ENCODE measurements at regions not wholly inside any gene's neighbourhood (a gene's known extent, or its start where the extent isn't known, plus 50 kb on each side); places are given as distances from the start of the nearest gene placed in this dataset.

DNA sequence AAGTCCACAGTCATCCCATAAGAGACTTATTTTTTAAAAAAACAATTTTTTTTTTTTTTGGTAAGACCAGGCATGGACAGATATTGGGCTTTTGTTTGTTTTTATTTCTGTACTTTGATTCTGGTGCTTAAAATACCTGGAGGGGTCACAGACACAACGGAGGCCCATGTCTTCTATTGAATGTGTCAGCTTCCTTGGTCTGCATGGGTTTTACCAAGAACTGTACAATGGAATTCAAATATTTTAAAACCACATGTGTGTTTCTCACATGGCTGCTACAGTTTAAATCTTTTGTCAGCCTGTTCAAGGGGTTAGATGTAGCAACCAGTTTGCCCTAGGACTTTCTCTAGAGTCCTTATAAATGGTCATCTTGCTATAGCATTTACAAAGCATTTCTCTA lies 139.8 kb downstream of the SOX4 start:
- Histone ChIP-seq H3K36me3 (ENCODE audit: control insufficient read depth, insufficient read depth, low read length) (no peaks in the 10 kb centered on the region), H3K9me3 (ENCODE audit: control insufficient read depth, insufficient read depth, low read length) (no peaks in the 10 kb centered on the region), H3K27me3 (ENCODE audit: control insufficient read depth, insufficient read depth, low read length) (peaks cover 3% of the 10 kb centered on the region), H3K4me3 (ENCODE audit: low read length) (no peak overlapping the region), H3K27ac (ENCODE audit: low read length) (no peak overlapping the region), H3K4me1 (ENCODE audit: control insufficient read depth, insufficient read depth, low read length) (no peaks in the 10 kb centered on the region)
- intact Hi-C loops (cut with micrococcal nuclease), result no loop called here
- Mint-ChIP-seq H3K27me3 (ENCODE audit: low read depth in 2 of 2) (peaks cover 4 to 9% of the 10 kb centered on the region in 2 donors), H3K4me1 (no peaks in the 10 kb centered on the region), H3K36me3 (no peaks in the 10 kb centered on the region), H3K9me3 (no peaks in the 10 kb centered on the region), H3K27ac (no peak overlapping the region), H3K4me3 (no peak overlapping the region)
- 36% methylated on average over 1 of the region's 1 CpG for WGBS (ENCODE audit: insufficient coverage)
- DNase-seq (no peak), ATAC-seq (no peak)
- TF ChIP-seq, protein P1, sequence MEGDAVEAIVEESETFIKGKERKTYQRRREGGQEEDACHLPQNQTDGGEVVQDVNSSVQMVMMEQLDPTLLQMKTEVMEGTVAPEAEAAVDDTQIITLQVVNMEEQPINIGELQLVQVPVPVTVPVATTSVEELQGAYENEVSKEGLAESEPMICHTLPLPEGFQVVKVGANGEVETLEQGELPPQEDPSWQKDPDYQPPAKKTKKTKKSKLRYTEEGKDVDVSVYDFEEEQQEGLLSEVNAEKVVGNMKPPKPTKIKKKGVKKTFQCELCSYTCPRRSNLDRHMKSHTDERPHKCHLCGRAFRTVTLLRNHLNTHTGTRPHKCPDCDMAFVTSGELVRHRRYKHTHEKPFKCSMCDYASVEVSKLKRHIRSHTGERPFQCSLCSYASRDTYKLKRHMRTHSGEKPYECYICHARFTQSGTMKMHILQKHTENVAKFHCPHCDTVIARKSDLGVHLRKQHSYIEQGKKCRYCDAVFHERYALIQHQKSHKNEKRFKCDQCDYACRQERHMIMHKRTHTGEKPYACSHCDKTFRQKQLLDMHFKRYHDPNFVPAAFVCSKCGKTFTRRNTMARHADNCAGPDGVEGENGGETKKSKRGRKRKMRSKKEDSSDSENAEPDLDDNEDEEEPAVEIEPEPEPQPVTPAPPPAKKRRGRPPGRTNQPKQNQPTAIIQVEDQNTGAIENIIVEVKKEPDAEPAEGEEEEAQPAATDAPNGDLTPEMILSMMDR (IDR thresholded peaks at IDR 0.05), result no peak

DNA sequence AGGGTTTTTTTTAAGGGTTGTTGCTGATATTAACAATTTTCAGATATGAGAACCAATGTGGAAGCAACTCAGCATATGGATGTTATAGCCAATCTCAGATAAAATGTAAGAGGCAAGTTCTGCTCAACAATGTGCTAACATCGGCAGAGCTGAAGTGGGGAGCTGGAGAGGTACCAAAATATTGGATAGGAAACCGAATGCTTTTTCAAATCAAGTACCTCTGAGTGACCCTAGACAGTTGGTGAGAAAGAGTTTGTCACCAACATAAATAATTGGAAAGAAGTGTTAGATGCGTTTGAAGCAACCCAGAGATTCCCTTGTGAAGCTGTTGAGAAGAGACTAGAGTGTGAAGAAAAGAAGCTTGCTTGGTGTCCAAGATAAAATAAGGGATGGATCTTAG lies 140.7 kb downstream of the SOX4 start:
- H3K27ac Mint-ChIP-seq, result no peak overlapping the region
- intact Hi-C loops (cut with micrococcal nuclease), result no loop called here
- WGBS (ENCODE audit: insufficient coverage), result 90% methylated on average over 3 of the region's 3 CpGs
- Histone ChIP-seq H3K27ac (ENCODE audit: low read length) (no peak overlapping the region), H3K4me3 (ENCODE audit: low read length) (no peak overlapping the region), H3K9me3 (ENCODE audit: control insufficient read depth, insufficient read depth, low read length) (no peaks in the 10 kb centered on the region), H3K4me1 (ENCODE audit: control insufficient read depth, insufficient read depth, low read length) (no peaks in the 10 kb centered on the region), H3K27me3 (ENCODE audit: control insufficient read depth, insufficient read depth, low read length) (peaks cover 3% of the 10 kb centered on the region), H3K36me3 (ENCODE audit: control insufficient read depth, insufficient read depth, low read length) (no peaks in the 10 kb centered on the region)
- peaks cover 4 to 9% of the 10 kb centered on the region in 2 donors for H3K27me3 Mint-ChIP-seq (ENCODE audit: low read depth in 2 of 2)
- ATAC-seq, result no peak
- no peaks in the 10 kb centered on the region for H3K9me3 Mint-ChIP-seq
- no peak overlapping the region for H3K4me3 Mint-ChIP-seq
- TF ChIP-seq, protein P1 (IDR thresholded peaks at IDR 0.05), result no peak
- H3K36me3 Mint-ChIP-seq, result no peaks in the 10 kb centered on the region
- no peak for DNase-seq
- no peaks in the 10 kb centered on the region for H3K4me1 Mint-ChIP-seq

DNA sequence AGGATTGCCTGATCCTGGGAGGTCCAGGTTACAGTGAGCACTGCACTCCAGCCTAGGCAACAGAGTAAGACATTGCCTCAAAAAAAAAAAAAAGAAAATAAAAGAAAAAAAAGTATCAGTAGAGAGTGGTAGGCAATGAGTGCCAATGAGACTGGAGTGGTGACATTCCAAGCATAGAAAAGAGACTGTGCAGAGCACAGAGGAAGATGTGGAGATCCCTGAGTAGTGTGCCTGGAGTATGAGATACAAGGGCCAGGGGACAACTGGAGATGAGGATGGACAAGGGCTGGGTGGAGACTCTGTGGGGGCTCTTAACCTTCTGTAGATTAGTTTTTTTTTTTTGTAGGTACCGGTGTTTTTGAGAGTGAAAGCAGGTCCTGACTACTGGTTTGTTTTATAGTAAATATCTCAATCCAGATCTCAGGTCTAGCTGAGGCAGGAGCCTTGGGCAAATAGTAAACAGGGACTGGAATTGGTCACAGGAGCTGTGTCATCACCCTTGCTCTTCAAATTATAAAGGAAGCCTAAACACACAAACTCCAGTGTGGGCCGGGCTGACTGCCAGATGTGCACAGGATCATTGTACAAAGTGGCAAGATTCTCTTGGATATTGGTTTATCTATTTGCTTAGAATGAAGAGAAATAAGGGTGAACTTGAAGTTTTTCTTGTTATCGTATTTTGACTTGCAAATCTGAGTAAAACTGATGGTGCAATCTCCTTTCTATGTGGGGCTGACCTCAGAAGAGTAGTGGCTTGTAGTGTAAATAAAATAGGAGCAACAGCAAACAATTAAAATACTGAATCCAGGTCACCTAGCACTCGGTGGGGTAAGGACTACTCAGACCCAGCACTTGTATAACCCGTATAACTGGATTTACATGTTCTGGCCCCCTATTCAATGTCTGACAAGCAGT lies 144.9 kb downstream of the SOX4 start:
- ATAC-seq, result no peak
- no peak overlapping the region for H3K4me3 ChIP-seq (ENCODE audit: low read length)
- intact Hi-C loops (cut with micrococcal nuclease), result no loop called here
- no peak for DNase-seq
- no peaks in the 10 kb centered on the region for H3K9me3 ChIP-seq (ENCODE audit: control insufficient read depth, insufficient read depth, low read length)
- H3K4me1 Mint-ChIP-seq, result no peaks in the 10 kb centered on the region
- H3K4me3 Mint-ChIP-seq, result no peak overlapping the region
- H3K36me3 ChIP-seq (ENCODE audit: control insufficient read depth, insufficient read depth, low read length), result no peaks in the 10 kb centered on the region
- H3K27me3 ChIP-seq (ENCODE audit: control insufficient read depth, insufficient read depth, low read length), result peaks cover 3% of the 10 kb centered on the region
- WGBS (ENCODE audit: insufficient coverage), result 80% methylated on average over 5 of the region's 5 CpGs
- H3K36me3 Mint-ChIP-seq, result no peaks in the 10 kb centered on the region
- H3K27ac ChIP-seq (ENCODE audit: low read length), result no peak overlapping the region
- no peaks in the 10 kb centered on the region for H3K4me1 ChIP-seq (ENCODE audit: control insufficient read depth, insufficient read depth, low read length)
- no peak overlapping the region for H3K27ac Mint-ChIP-seq
- no peaks in the 10 kb centered on the region for H3K9me3 Mint-ChIP-seq
- TF ChIP-seq, protein P1 (IDR thresholded peaks at IDR 0.05), result no peak
- peaks cover 9% of the 10 kb centered on the region in 2 donors for H3K27me3 Mint-ChIP-seq (ENCODE audit: low read depth in 2 of 2)

DNA sequence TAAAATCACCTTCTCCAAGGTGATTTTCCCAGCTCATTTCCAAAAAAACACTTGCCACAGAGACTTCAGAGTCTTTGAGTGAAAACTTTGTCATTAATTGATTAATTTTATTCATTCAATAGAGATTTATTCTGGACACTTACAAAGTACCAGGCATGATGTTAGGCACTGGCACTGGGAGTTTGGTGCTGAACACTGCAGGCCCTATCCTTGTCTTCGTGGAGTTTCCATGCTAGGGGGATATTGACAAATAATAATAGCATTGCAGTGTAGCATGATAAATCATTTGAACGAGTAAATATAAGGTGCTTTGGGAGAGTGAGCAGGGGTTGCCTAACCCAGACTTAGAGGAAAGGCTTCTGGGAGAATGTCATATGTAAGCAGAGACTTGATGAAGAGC lies 145.7 kb downstream of the SOX4 start:
- H3K4me1 ChIP-seq (ENCODE audit: control insufficient read depth, insufficient read depth, low read length), result no peaks in the 10 kb centered on the region
- no peaks in the 10 kb centered on the region for H3K36me3 ChIP-seq (ENCODE audit: control insufficient read depth, insufficient read depth, low read length)
- peaks cover 3% of the 10 kb centered on the region for H3K27me3 ChIP-seq (ENCODE audit: control insufficient read depth, insufficient read depth, low read length)
- ATAC-seq, result no peak
- H3K9me3 Mint-ChIP-seq, result no peaks in the 10 kb centered on the region
- no peaks in the 10 kb centered on the region for H3K36me3 Mint-ChIP-seq
- no peak for DNase-seq
- H3K27ac Mint-ChIP-seq, result no peak overlapping the region
- no peaks in the 10 kb centered on the region for H3K9me3 ChIP-seq (ENCODE audit: control insufficient read depth, insufficient read depth, low read length)
- no peak overlapping the region for H3K4me3 ChIP-seq (ENCODE audit: low read length)
- H3K4me1 Mint-ChIP-seq, result no peaks in the 10 kb centered on the region
- no peak overlapping the region for H3K4me3 Mint-ChIP-seq
- TF ChIP-seq, protein P1 (IDR thresholded peaks at IDR 0.05), result no peak
- intact Hi-C loops (cut with micrococcal nuclease), result no loop called here
- peaks cover 9% of the 10 kb centered on the region in 2 donors for H3K27me3 Mint-ChIP-seq (ENCODE audit: low read depth in 2 of 2)
- WGBS (ENCODE audit: insufficient coverage), result 86% methylated on average over 2 of the region's 2 CpGs
- no peak overlapping the region for H3K27ac ChIP-seq (ENCODE audit: low read length)
